Loucy (cell line): ENCODE measurements at regions not wholly inside any gene's neighbourhood (a gene's known extent, or its start where the extent isn't known, plus 50 kb on each side); places are given as distances from the start of the nearest gene placed in this dataset.
"Not testable (repeated sequence)": the region's sequence is repeated elsewhere in the genome, so short reads cannot be mapped to it uniquely, and the experiment has no call there.

Experiments used
- CTCF ChIP-seq: fragments of 200-600 bp; sonication (generic); conservative IDR thresholded peaks from 2 replicates; pipeline ENCODE4 v1.5.1; 2014; ENCODE audit warnings: mild to moderate bottlenecking, antibody characterized with exemption, low read length
- EZH2phosphoT487 ChIP-seq: fragments of 200-600 bp; IDR thresholded peaks from 2 replicates; pipeline ENCODE4 v1.6.1; 2018; ENCODE audit warnings: antibody characterized with exemption, mild to moderate bottlenecking, moderate library complexity, borderline replicate concordance

DNA sequence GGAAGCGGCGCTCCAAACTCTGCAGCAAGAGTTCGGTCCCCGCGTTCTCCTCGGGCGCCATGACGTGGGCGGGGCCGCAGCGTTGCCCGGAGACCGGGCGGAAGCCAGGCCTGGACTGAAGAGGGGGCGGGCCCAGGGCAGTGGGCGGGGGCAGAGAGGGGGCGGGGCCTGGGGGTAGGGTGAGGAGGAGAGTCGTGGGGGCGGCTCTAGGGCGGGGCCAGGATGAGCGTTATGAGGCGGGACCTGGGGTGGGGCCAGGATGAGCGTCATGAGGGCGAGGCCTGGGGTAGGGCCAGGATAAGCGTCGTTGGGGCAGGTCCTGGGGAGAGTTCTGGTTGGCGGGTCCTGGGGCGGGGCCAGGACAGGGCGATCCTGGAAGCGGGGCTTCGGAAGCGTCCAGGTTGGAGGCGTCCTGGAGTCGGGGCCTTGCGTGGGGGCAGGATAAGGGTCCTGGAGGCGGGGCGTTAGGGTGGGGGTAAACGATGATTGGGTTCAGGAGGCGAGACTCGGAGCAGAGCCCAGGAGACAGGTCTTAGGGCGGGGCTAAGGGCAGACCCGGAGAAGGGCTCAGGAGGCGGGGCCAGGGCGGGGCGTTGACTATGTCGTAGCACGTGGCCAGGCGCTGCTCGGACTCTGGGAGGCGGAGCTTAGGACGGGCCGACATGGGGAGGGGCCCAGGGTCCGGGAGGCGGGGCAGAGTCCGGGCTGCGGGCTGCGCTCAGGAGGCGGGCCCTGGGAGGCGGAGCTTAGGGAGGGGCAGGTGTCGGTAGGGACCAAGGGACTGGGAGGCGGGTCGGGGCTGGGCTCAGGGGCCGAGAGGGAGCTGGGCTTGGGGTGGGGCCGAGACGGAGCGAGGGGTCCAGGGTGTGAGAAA is 131.1 kb upstream of the ALDH3B2 start:
- TF ChIP-seq CTCF, EZH2phosphoT487: not testable (repeated sequence)
